ENCODE measurements at regions not wholly inside any gene's neighbourhood (a gene's known extent, or its start where the extent isn't known, plus 50 kb on each side); places are given as distances from the start of the nearest gene placed in this dataset.
A peak's percentile ranks its signal among the peaks of the same experiment; 100 is the strongest.

DNA sequence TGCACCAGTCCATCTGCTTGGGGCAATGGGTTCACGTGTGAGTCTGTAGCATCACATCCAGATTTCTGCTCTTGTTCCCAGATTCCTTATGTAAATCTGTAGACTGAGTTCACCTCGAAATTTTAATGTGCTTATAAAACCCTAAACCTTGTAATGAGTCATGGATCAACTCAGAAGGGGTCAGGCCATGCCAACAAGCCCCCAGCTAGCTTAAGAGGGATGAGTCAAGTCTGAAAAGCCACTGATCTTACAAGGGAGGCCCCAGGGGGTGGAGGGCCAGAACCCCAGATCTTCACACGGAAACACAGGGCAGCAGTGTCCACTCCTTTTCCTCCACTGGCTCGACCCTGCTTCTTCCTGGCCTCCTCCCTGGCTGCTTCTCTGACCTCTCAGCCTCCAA, 399.1 kb upstream of the CDH5 start:
- TF ChIP-seq, protein P1, sequence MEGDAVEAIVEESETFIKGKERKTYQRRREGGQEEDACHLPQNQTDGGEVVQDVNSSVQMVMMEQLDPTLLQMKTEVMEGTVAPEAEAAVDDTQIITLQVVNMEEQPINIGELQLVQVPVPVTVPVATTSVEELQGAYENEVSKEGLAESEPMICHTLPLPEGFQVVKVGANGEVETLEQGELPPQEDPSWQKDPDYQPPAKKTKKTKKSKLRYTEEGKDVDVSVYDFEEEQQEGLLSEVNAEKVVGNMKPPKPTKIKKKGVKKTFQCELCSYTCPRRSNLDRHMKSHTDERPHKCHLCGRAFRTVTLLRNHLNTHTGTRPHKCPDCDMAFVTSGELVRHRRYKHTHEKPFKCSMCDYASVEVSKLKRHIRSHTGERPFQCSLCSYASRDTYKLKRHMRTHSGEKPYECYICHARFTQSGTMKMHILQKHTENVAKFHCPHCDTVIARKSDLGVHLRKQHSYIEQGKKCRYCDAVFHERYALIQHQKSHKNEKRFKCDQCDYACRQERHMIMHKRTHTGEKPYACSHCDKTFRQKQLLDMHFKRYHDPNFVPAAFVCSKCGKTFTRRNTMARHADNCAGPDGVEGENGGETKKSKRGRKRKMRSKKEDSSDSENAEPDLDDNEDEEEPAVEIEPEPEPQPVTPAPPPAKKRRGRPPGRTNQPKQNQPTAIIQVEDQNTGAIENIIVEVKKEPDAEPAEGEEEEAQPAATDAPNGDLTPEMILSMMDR (IDR thresholded peaks at IDR 0.05; ENCODE audit: control insufficient read depth, insufficient read depth, low read depth, low read length, missing control alignments), result no peak
- DNase-seq (ENCODE audit: low read depth), result peak; percentile 80
- no peak overlapping the region for H3K4me3 ChIP-seq (ENCODE audit: control insufficient read depth, low read depth, low read length)

DNA sequence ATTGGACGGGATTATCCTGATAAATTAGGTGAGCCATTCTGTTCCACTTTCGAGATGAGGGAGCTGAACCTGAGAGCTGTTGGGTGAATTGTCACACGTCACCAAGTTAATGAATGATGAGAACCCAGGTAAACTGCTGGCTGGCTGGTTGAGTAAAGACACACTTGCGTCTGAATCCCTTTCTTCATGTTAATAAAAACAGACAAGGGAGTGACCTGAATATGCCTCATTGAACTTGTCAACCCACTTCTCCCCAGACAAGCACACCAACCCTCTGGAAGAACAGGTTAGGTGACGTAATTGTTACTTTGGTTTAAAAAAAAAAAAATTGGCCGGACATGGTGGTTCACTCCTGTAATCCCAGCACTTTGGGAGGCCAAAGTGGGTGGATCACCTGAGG, 400.9 kb upstream of the CDH5 start:
- TF ChIP-seq, protein P1 (IDR thresholded peaks at IDR 0.05; ENCODE audit: control insufficient read depth, insufficient read depth, low read depth, low read length, missing control alignments), result no peak
- DNase-seq (ENCODE audit: low read depth), result no peak
- H3K4me3 ChIP-seq (ENCODE audit: control insufficient read depth, low read depth, low read length), result no peak overlapping the region

DNA sequence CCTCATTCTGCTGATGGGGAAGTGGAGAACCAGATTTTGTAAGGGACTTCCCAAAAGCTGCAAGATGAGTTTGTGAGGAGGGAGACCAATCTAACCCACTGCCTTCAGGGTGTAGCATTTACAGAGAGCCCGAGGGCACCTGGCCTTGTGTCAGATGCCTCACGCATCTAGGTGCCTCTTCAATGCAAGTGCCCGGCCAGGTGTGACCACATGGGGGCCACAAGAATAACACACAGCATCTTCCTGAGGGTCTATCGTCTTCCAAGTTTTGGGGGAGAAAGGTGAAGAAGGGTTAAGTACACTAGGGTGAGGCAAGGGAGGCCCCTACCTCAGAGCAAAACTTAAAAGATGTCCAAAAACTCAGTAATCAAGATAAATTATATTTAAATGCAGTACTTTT, 401.7 kb upstream of the CDH5 start:
- DNase-seq (ENCODE audit: low read depth), result no peak
- TF ChIP-seq, protein P1 (IDR thresholded peaks at IDR 0.05; ENCODE audit: control insufficient read depth, insufficient read depth, low read depth, low read length, missing control alignments), result no peak
- H3K4me3 ChIP-seq (ENCODE audit: control insufficient read depth, low read depth, low read length), result no peak overlapping the region

DNA sequence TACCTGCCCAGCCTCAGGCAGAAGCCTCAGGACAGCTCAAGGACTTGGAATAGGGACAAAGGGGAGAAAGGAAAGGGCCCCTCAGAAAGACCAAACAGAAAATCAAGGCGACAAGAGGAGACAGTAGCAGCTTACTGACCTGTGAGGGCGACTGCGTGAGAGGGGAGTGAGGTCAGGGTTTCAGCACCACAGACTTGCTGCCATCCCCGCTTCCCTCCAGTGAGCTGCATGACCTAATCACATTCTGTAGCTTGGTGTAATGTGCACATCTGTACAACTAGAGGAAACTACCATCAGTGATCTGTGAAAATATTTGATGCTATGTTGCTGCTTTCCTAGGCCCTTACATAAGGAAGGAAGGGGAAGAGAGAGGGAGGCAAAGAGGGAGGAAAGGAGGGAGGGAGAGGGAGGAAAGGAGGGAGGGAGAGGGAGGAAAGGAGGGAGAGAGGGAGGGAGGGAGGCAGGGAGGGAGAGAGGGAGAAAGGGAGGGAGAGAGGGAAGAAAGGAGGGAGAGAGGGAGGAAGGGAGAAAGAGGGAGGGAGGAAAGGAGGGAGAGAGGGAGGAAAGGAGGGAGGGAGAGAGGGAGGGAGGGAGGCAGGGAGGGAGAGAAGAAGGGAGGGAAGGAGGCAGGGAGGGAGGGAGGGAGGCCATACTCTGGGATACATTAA, 404.9 kb upstream of the CDH5 start:
- DNase-seq (ENCODE audit: low read depth), result no peak
- TF ChIP-seq, protein P1 (IDR thresholded peaks at IDR 0.05; ENCODE audit: control insufficient read depth, insufficient read depth, low read depth, low read length, missing control alignments), result no peak
- H3K4me3 ChIP-seq (ENCODE audit: control insufficient read depth, low read depth, low read length), result no peak overlapping the region

DNA sequence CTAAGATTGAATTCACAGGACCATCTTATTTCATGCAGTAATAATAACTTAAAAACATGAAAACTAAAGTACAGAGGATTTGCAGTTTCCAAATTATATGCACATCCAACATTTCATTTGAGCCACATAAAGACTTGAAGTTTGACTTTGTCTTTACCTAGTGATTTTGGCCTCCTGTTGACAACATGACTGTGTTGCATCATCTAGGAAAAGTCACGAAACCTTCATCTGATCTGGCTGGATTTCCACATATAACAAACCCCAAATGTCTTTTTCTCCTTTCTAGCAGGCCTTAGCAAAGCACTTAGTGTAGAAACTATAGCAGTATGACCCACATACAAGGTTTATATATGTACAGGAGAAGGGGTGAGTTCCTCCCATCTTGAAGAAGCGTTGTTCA, 406.5 kb upstream of the CDH5 start:
- no peak for DNase-seq (ENCODE audit: low read depth)
- TF ChIP-seq, protein P1 (IDR thresholded peaks at IDR 0.05; ENCODE audit: control insufficient read depth, insufficient read depth, low read depth, low read length, missing control alignments), result no peak
- no peak overlapping the region for H3K4me3 ChIP-seq (ENCODE audit: control insufficient read depth, low read depth, low read length)

DNA sequence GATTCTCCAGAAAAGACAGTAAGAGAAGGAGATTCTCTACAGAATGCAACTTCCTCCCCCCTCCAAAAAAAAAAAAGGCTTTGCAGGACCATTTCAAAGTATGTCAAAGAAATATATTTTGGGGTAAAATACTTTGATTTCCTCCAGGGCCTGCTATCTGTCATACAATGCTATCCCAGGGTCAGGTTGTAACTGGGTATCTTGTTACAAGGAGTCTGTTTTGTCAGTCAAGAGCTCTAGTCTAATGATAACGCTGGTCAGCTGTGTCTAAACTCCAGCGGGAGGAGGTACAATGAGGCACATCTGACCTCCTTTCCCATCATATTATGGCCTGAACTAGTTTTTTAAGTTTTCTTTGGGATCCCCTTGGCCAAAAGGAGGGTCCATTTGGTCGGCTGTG, 408.4 kb upstream of the CDH5 start:
- DNase-seq (ENCODE audit: low read depth), result no peak
- TF ChIP-seq, protein P1 (IDR thresholded peaks at IDR 0.05; ENCODE audit: control insufficient read depth, insufficient read depth, low read depth, low read length, missing control alignments), result no peak
- no peak overlapping the region for H3K4me3 ChIP-seq (ENCODE audit: control insufficient read depth, low read depth, low read length)

Measured in AG09309 (cell line).